D721Med (cell line): ENCODE measurements at regions not wholly inside any gene's neighbourhood (a gene's known extent, or its start where the extent isn't known, plus 50 kb on each side); places are given as distances from the start of the nearest gene placed in this dataset.

Experiments
- DNase-seq: peaks from one replicate; pipeline ENCODE4 v3.0.0; 2011; ENCODE audit warnings: low spot score; ENCODE audit not compliant: insufficient read length
- FAIRE-seq: peaks from 2 replicates; lab custom pipeline; 2011; peaks lifted over from hg19 to GRCh38; lab: Jason Lieb, UNC
- CTCF ChIP-seq: IDR thresholded peaks from 2 replicates; pipeline ENCODE4 v1.5.1; 2012; ENCODE audit warnings: mild to moderate bottlenecking, control low read depth; ENCODE audit not compliant: insufficient read depth; ENCODE audit errors: missing control alignments

DNA sequence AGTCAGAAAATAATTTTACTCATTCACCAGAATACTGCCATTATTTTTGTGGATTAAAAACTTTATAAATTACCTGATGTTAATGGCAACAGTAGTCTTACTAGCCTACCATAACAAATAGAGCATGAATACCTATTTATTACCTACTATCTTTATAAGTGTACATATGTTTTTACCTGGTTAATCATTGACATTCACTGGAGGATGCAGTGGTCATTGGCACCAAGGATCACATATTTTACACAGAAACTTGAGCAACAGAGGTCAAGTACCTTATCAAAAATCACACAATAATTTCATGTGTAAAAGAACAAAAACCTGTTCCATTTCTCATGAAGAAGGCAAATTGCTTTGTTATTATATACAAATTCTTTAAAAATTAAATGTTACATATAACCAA lies 1284.9 kb upstream of the NCAM2 start:
- FAIRE-seq = no peak

DNA sequence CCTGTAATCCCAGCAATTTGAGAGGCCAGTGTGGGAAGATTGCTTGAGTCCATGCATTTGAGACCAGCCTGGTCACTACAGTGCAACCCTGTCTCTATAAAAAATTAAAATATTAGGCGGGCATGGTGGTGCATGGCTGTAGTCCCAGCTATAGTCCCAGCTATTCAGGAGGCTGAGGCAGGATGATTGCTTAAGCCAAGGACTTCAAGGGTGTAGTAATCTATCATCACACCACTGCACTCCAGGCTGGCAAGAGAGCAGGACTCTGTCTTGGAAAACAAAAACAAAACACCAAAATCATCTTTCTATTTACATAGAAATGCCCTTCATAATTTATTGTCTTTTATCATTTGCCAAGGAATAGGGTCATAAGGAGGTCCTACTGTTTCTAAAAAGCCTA lies 1274.1 kb upstream of the NCAM2 start:
- DNase-seq (no peak), FAIRE-seq (no peak)

More for the DNA sequence above, 1284.9 kb upstream of the NCAM2 start:
- TF ChIP-seq CTCF = no peak
- no peak for DNase-seq

DNA sequence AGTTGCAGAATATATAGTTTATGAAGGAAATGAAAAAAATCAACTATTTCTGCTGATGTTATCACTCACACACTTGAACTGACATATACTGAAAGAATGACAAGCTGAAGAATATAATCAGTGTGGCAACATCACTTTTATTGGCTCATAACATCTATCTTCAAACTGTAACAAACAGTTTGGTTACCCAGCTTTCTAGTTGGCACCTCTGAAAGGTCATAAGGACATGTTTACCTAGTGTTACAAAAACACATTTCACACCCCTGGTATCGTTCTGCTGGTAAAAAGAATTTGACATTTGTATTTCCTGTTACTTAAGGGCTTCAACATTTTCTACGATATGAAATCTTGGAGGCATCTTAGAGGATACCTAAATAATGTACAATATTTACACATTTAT lies 1267.0 kb upstream of the NCAM2 start:
- TF ChIP-seq CTCF = no peak
- peak; percentile 6 for FAIRE-seq
- no peak for DNase-seq

More for the DNA sequence above, 1274.1 kb upstream of the NCAM2 start:
- TF ChIP-seq CTCF = no peak

DNA sequence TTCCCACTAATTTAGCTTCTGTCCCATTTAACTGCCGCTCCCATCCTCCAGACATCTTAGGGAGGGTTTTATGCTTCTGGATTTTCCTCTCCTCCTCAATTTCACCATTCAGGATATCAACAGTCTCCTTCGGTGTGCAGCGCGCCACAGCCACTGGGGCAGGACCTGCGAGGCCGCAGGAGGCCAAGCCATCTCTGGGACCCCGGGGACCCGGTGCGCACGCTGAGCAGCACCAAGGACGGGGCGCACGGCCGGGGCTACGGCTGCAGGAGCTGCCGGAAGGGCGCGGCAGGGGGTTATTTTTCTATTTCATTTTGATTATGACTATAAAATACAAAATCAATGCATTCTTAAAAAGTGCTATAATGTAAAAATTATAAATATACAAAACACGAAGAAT lies 1238.4 kb upstream of the NCAM2 start:
- FAIRE-seq = no peak
- no peak for TF ChIP-seq CTCF
- DNase-seq = no peak

DNA sequence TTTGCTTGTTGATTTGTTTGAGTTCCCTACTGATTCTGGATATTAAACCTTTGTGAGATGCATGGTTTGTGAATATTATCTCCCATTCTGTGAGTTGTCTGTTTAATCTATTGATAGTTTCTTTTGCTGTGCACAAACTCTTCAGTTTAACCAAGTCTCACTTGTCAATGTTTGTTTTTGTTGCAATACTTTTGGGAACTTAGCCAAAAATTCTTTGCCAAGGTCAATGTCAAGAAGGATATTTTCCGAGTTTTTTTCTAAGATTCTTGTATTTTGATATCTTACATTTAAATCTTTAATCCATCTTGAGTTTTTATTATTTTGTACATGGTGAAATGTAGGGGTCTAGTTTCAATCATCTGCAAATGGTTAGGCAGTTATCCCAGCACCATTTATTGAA lies 1230.7 kb upstream of the NCAM2 start:
- FAIRE-seq = no peak
- no peak for TF ChIP-seq CTCF
- DNase-seq = no peak

DNA sequence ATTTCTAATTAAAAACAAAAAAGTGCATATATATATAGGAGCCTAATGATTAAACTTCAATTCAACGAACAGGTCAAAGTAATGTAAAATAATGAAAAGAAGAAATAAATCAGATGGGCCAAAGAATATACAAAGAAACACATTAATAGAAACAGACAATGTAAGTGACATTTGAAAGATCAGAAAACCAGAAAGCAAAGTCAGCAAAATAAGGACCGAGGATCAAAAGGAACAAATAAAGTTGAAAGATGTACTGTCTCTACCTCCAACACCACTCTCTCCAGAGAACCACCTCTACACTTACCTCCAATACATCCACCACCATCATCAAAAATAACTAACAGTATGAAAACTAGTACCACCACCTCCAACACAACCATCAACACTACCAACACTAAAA lies 1226.3 kb upstream of the NCAM2 start:
- FAIRE-seq = no peak
- no peak for TF ChIP-seq CTCF
- no peak for DNase-seq

GRCh38 chr21:19776076-19776475 lies 1222.1 kb upstream of the NCAM2 start:
- FAIRE-seq = no peak
- no peak for DNase-seq
- TF ChIP-seq CTCF = no peak
